Epithelial cell of prostate (primary cell): ENCODE measurements at regions not wholly inside any gene's neighbourhood (a gene's known extent, or its start where the extent isn't known, plus 50 kb on each side); places are given as distances from the start of the nearest gene placed in this dataset.

Experiments
- DNase-seq: peaks from one replicate; pipeline ENCODE4 v3.0.0-alpha.2; 2011; ENCODE audit warnings: low read depth, low spot score
- H3K27ac ChIP-seq: fragments of 450-650 bp; 2 replicates; pipeline ENCODE4 v1.5.1; 2017; ENCODE audit warnings: mild to moderate bottlenecking

DNA sequence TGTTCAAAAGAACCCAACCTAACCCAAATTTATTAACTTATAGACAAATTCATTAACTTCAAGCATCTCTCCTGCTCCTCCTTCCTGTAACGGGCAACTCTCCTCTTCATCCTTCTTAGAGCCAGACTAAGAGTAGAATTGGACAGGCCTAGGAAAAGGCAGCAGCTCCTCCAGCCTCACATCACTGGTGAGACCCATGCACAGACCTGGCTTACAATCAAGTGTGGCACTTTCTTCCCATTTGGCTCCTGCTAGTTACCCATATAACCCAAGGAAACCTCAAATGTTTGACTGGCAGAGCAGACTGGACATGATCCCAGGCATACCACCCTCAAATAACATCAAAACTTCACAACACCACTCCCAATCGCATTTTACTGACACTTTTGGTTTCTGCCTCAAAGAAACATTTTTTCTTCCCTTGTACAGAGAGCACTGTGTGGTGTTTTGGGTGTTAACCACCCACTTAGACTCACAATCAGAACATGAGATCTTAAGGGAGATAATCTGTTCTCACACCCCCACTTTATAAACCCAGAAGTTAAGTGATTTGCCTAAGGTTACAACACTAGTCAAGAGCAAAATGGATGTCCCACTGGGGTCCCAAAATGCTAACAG is 101.4 kb downstream of the SIPA1L2 start:
- DNase-seq, result no peak

DNA sequence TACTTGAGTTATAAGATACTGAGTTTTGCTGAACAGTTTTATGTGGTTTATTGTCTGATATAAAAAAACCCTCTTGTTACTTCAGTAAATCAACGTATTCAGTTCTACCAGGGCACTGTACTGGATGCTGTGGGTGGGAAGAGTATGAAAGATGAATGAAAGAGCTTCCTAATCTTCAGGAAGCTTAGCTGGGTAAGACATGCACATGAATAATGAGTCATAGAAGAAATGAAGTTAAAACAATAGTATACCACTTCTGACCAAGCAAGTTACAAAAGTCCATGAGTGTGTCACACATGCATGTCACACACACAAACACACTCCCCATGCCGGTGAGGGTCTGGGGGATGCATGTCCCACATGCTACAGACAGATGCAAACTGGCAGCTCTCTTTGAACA is 105.9 kb downstream of the SIPA1L2 start:
- peak overlapping the region; percentile 39 for H3K27ac ChIP-seq
- peak; percentile 24 for DNase-seq

More for the DNA sequence above, 101.4 kb downstream of the SIPA1L2 start:
- peak overlapping the region; percentile 65 for H3K27ac ChIP-seq

DNA sequence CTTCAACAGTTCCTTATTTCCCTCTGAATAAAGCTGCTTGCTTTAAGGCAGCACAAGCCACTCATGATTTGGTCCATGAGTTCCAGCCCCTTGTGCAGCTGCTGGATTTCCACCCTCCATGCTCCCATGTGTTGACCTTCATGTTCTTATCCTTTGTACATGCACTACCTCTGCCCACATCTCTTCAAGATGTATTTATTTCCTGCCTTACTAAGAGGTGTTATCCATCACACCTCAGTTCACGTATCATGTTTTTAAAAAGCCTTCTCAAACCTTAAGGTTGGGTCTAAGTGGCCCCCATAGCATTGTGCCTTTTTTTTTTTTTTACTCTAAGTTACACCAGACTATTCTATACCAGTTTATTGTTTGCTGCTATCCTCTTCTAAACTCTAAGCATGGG is 107.7 kb downstream of the SIPA1L2 start:
- no peak for DNase-seq
- peak overlapping the region; percentile 25 for H3K27ac ChIP-seq

DNA sequence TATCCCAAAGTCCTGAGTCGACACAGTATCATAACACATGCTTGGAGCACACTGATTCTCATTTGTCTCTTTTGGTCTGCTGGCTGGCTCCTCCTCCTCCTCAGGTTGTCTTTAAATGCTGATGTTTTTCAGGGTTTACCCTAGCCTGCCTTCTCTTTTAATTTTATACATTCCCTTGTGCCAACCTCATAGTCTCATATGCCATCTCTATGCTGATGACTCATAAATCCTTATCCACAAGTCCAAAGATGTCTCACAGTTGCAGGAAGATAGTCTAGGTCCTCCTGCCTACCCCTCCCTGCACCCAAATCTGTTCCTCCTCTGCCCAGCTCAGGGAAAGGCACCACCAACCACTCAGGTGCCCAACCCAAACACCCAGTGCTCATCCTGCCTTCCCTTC is 108.3 kb downstream of the SIPA1L2 start:
- peak overlapping the region; percentile 25 for H3K27ac ChIP-seq
- no peak for DNase-seq

DNA sequence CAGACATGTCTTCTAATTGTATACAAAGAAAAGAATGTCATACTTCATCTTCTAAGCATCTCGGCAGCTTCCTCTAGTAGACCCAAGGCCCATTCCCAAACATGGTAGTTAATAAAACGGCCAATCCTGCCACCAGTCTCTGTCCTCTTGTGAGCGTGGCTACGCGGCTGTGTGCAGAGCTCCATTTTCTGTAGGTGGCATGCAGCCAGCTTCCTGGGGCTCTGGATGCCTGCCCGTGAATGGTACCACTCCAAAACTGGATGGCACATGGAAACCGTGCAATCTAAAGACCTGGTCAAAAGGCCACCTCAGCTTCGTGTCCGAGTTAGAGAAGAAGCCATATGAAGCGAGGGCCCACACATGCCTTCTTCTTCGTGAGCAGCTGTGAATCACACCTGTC is 110.7 kb downstream of the SIPA1L2 start:
- DNase-seq, result no peak

DNA sequence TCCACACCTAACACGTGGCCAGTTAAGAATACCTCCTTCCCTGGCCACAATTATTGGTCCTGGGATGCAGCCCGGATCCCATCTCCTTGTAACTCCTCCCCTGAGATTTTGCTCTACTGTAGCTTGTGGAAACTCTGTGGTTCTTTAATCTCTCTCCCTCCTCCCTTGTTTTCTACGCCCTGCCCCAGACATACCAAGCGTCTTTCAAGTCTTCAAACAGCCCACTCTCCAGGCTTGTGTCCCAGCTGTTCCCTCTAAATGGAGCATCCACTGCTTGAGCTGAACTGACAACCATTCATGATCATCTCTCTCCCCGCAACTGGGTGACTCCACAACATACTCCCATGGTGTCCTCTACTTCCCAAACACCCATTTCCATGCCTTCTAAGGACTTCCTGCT is 111.6 kb downstream of the SIPA1L2 start:
- DNase-seq, result no peak
- no peak overlapping the region for H3K27ac ChIP-seq

More for the DNA sequence above, 110.7 kb downstream of the SIPA1L2 start:
- H3K27ac ChIP-seq, result no peak overlapping the region

DNA sequence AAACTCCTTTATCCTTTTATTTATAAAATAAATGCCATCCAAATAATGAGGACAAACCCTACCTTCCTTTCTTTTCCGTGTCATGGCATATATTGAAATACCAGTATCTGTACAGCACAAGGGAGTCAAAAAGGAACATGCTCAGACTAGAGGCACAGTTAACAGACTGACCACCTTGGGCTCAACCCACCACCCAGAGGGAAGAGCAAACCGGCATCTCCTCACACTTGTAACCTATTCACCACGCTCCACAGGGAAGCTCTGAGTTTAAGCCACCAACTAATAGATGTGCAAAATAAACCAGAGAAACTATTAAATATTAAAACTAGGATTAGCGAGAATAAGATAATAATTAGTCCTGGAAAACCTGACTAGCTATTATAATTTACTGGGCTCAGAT is 112.7 kb downstream of the SIPA1L2 start:
- no peak overlapping the region for H3K27ac ChIP-seq
- no peak for DNase-seq

DNA sequence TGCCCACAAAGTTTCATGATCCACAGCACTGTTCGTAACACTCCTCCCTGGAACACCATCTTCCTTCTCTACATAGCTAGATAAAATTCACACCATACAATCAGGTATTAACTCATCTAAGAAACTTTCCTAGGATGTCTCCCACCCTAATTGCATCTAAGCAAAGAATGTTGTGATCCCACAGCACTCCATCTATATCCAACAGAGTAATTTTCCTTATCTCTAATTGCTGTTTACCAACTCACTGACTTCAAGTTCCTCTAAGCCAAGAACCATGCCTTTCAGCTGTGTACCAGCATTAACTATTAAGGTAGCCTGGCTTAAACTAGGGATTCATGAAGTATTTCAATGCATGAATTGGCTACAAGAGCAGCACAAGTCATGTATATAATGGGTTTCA is 114.2 kb downstream of the SIPA1L2 start:
- DNase-seq, result no peak
- H3K27ac ChIP-seq, result no peak overlapping the region

DNA sequence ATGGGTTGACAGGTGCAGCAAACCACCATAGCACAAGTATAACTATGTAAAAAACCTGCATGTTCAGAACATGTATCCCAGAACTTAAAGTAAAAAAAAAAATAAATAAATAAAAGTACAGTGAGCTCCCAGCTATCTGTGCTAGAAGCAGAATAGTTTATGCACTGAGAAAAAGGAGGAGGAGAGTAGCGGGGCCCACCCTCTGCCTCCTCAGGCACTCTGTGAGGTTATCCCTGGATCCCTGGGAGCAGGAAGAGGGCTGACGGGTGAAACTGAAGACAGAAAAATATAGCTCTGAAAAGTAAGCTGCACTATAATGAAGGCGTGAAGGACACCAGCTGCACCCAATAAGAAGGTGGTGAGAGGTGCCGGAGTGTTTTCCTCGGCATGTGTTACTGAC is 117.2 kb downstream of the SIPA1L2 start:
- no peak overlapping the region for H3K27ac ChIP-seq

DNA sequence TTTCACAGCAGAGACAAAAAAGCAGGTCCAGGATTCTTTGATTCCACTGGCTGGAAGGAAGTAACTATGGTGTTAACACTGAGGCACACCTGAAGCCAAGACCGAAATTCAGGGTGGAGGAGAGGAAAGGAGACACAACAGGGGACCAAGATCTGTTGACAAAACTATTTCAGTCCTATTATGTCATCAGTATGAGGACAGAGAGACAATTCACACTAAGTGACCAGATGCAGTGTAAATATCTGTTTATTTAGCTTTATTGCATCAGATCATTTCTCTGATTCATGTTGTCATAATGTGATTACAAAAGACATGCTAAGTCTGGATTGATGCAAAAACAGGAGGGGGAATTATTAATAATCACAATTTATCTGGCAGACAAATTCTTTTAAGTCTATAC is 118.8 kb downstream of the SIPA1L2 start:
- DNase-seq, result no peak
- H3K27ac ChIP-seq, result peak overlapping the region; percentile 84

More for the DNA sequence above, 117.2 kb downstream of the SIPA1L2 start:
- no peak for DNase-seq

DNA sequence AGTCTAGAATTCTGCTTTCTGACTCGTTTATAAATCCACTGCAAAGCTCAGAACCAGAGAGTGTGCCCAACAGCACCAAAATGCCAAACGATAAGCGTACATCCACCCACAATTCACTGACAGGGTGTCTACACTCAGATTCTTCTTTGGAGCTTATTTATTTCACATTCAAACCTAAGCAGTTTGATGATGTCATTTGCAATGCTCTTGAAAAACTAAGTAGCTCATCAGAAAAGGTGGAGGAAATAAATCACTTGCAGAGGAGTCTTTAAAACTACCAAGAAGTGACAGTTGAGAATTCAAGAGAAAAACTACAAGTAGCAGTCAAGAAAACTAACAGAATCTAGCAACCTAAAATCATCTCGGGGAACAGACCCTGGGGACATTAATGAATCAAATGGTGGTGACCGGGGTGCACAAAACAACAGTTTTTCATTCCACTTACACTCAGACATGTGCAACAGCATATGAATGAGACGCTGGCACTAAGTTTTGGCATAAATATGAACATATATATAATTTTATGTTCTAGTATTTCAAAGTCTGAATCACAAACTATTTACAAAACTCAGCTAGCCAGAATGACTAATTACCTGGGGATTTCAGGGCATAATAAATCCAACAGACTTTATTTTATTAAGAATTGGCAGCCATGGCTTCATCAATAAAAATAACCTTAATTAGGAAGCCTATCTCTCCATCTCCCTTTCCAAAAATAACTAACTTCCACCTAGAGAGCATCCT is 119.4 kb downstream of the SIPA1L2 start:
- H3K27ac ChIP-seq, result peak overlapping the region; percentile 84

DNA sequence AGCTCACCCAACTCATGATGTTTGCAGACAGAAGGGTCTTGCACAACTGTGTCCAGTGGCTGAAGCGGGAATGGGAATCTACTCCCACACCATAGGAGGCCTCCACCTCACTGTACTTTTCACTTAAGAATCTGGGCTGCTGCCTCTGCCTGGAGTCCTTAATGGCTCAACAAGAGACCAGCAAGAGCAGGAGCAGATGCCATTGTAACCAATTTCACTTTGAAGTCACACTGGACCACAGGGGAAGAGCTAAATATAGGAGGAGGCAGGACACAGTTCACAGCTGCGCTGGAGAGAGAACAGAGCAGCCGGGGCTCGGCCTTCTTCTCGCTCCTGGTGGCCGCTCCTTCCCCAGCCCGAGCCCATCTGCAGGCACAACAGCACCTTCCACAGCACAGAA is 120.4 kb downstream of the SIPA1L2 start:
- H3K27ac ChIP-seq, result peak overlapping the region; percentile 84
- no peak for DNase-seq

More for the DNA sequence above, 119.4 kb downstream of the SIPA1L2 start:
- no peak for DNase-seq

DNA sequence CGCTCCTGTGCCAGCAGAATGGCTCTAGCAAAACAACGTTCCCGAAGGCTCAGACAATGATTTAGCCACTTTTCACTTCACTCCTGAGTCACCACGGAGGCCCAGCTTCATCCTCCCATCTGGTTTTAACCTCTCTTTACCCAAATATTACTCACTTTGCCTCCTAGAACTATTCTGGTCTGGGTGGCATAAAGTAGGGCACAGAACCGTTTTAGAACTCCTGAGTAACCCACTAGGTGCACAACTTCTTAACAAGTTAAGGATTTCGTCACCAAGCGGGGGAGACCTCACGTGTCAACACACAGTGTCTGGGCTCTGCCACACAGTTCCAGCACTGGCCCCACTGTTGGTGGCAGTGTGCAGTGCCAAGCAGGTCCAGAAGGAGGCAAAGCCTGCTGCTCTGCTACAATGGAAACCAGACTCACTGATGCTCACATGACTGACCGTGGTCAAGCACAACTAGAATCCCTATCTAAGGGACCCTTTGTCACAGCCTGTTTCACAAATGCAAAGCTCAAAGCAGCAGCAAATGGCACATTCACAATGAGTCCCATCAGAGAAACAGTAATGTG is 121.7 kb downstream of the SIPA1L2 start:
- peak overlapping the region; percentile 84 for H3K27ac ChIP-seq
- no peak for DNase-seq

DNA sequence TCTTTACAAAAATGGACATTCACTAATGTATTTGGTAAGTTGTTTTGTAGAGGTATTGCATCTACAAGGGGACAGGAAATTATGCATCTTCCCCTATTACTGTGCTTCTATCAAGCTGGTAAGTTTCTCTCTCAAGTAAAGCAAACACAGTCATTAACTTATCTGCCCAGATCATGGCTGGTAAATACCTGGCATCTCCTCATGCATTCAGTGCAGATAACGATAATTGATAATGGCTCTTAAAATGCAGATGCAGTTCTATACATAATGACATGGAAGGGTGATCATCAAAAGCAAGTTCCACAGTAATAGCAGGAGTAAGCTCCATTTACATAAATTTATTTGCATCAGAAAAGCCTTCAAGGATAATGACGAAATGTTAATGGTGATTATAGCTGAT is 122.4 kb downstream of the SIPA1L2 start:
- H3K27ac ChIP-seq, result no peak overlapping the region

DNA sequence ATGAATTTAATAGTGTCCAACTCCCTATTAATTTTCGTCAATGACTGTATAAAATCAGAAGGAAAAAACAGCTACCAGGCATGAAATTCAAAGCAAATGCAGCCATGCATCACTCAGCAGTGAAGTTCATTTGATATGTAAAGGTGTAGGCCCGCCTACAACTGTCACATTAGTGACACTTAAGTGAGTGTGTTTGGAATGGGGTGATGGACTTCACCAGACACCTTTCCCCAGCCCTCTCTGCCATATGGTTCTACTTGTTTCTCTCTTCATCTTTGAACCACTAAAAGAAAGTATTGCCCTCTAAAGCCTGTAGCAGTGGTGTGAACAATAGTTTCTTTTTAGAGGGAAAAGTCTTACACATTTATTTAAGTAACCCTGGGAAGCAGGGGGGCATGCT is 124.0 kb downstream of the SIPA1L2 start:
- no peak for DNase-seq

More for the DNA sequence above, 122.4 kb downstream of the SIPA1L2 start:
- DNase-seq, result no peak

DNA sequence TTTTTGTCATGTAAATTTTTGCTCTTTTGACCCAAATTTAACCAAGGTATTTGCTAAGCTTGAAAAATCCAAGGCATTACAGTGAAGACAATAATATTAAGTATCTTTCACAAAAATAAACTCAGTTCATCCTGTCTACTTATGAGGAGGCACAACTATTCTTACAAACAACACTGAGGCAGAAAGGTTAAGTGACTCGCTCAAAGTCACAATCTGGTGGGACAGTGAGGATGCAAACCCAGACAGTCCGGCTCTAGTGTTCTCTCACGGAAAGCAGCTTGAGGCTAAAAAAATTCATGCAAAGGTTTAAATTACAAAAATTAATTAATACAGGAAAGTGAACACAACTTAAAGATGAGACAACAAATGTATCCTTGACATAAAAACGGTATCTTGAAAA is 125.3 kb downstream of the SIPA1L2 start:
- no peak for DNase-seq
- no peak overlapping the region for H3K27ac ChIP-seq

More for the DNA sequence above, 124.0 kb downstream of the SIPA1L2 start:
- no peak overlapping the region for H3K27ac ChIP-seq

DNA sequence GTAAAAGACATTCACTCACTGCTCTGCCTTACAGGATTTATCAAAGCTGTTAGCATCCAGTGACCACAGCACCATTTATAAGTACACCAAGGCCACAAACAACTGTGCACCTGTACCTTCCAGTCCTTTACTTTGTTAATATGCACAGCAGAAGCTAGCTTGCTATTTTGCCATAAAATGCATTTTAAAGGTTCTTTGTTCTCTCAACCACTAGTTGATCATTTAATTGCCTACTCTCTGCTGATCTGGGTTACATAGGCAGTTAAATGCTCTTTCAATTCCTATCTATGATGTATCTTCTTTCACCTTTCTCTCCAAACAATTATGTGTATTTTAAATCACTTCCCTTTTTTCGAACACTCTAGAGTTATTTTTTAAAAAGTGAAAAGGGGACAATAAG is 126.4 kb downstream of the SIPA1L2 start:
- DNase-seq, result no peak
- H3K27ac ChIP-seq, result no peak overlapping the region

DNA sequence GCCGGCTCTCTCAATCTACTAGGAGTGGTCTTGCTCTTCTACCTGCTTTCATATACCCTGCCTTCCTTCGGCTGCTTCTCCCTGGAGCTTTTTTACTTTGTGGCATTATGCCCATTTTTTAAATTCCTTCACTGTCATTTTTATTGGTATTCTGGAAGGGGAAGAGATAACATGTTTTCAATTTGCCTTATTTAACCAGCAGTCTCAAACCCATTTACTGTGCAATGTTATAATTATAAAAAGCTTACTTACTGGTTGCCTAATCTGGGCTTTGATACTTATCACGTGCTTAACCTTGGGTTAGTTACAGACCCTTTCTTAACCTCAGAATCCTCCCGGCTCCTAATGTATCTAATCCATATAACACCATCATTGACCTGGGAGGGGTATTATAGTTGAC is 128.1 kb downstream of the SIPA1L2 start:
- DNase-seq, result no peak
- H3K27ac ChIP-seq, result no peak overlapping the region

DNA sequence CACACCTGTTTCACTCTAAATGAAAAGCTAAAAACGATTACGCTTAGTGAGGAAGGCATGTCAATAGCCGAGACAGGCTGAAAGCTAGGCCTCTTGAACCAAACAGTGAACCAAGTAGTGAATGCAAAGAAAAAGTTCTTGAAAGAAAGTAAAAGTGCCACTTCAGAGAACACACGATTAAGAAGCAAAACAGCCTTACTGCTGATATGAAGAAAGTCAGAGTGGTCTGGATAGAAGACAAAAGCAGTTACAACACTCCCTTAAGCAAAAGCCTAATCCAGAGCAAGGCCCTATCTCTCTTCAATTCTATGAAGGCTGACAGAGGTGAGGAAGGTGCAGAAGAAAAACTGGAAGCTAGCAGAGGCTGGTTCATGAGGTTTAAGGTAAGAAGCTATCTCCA is 130.7 kb downstream of the SIPA1L2 start:
- no peak for DNase-seq
- no peak overlapping the region for H3K27ac ChIP-seq

DNA sequence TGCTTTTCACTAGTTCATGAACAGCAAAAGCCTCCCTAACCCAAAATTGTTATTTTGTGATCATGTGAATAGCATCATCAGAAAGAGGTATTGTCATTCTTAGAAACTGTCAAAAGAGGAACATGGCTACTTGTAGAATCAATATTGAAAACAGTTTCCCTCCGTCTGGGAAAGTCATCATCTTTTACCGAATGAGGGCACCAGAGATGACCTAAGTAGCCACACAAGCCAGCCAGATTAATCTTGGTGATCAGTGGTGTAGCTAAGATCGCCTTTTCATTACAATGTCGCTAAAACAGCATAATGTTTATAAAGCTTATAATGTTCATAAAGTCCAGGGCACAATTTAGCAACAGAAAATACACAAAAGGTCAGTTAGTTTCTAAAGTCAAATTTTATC is 136.1 kb downstream of the SIPA1L2 start:
- DNase-seq, result no peak
- H3K27ac ChIP-seq, result no peak overlapping the region

DNA sequence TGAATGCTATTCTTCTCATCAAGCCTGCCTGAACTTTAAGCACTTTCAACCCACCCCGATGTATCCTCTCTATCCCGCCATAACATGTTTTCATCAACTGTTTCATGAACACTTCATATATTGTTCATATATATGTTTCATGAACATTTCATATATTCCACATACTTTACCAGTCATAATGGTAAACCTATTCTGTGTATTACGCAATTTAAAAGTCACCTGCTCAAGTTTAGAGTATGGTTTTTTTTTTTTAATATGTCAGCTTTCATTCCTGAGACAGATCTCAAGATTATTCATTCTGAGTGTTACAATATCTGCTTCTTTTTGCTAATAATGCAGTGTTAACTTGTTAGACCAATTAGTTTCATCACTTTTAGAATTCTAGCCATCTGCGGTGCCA is 140.7 kb downstream of the SIPA1L2 start:
- H3K27ac ChIP-seq, result no peak overlapping the region
- DNase-seq, result no peak

DNA sequence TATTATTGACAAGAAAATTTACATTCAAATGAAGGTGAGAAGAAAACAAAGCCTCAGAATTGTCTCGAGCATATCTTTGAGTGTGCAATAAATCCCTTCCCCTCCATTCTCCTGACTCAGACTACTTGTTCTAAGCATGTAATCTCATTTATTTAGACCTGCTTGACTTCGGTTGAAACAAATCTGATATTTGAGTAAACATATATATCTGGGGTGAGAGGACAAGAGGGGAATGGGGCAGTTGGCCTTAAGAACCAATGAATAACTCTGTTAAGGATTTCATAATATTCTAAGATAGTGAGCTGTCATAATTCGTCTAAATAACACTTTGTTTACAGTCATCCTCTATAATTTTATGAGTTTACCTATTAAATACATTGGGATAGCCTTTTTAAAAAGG is 142.7 kb downstream of the SIPA1L2 start:
- no peak for DNase-seq

More for the DNA sequence above, 142.7 kb downstream of the SIPA1L2 start:
- H3K27ac ChIP-seq, result peak overlapping the region; percentile 72
